ENCODE measurements at regions not wholly inside any gene's neighbourhood (a gene's known extent, or its start where the extent isn't known, plus 50 kb on each side); places are given as distances from the start of the nearest gene placed in this dataset.
"Not testable (repeated sequence)": the region's sequence is repeated elsewhere in the genome, so short reads cannot be mapped to it uniquely, and the experiment has no call there.

DNA sequence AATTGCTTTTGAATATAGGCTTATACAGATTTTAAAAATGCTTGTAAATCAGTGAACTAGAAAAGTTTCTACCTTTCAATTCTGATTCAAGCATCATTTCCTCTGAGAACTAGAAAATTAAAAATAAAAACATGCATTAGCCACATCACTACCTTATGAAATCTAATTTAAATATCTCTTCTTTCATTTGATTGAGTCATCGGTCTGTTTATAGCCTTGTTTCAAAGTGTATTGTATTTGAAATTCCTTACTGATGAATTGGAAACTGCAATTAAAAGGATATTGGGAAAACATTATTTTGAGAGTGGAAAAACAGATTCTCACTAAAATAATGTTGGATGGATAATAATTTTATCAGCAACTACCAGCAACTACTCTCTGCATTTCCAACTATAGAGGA, 717.7 kb upstream of the FAM98A start:
- DNase-seq (ENCODE audit: low read depth, low spot score), result no peak

- DNase-seq (ENCODE audit: low read depth, low spot score), result no peak
Measured at GRCh38 chr2:34311816-34312215, 712.7 kb upstream of the FAM98A start.

DNA sequence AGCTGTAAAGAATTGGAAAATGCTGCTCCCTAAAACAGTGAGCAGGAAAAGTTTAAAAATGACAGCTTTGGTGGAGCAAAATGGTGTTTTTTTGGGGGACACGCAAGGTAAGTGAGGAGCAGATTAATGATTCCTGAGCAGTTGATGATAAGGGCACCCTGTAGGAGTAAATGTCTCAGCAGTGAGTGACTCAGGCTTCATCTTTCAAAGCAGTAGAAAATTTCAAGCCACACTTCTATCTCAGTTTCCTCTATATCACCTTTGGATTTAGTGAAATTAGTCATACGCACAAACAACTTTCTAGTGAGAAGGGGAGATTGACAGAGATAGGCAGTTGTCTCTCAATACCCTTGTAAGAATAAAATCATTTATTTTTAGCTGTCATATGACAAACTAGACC, 709.0 kb upstream of the FAM98A start:
- DNase-seq (ENCODE audit: low read depth, low spot score), result no peak

DNA sequence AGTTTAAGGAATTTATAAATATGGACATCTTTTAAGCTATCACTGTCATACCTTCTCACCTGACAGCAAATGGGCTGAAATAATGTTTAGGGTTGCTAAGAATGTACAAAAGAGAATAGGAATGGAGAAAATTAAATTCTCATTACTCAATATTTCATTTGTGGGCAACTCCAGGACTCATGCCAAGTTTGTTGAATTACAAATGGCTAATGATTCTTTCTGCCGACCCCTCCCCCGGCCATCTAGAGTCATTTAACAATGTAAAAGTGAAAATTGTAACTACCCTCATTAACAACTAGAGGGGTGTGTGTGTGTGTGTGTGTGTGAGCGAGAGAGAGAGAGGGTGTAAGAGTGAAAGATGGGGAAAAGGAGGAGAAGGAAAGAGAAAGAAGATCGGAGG, 708.5 kb upstream of the FAM98A start:
- DNase-seq (ENCODE audit: low read depth, low spot score), result no peak

GRCh38 chr2:34306745-34307144, 707.6 kb upstream of the FAM98A start:
- no peak for DNase-seq (ENCODE audit: low read depth, low spot score)

DNA sequence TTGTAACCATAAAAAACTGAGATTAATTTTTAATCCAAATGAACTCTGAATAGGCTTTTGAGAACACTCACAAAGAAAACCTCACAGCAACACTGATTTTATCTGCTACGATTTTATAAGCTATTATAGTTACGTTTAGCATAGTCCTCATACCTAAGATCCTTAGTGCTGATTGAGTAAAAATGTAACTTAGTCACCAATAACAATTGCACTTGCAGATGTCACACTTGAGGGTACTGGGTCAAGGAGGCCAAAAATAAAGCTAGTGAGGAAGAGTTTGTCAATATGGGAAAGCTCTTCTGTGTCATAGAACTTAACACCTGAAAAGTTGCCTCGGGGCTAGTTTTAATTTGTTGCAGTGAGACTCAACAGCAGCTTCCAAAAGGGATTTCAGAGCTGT, 706.5 kb upstream of the FAM98A start:
- no peak for DNase-seq (ENCODE audit: low read depth, low spot score)

DNA sequence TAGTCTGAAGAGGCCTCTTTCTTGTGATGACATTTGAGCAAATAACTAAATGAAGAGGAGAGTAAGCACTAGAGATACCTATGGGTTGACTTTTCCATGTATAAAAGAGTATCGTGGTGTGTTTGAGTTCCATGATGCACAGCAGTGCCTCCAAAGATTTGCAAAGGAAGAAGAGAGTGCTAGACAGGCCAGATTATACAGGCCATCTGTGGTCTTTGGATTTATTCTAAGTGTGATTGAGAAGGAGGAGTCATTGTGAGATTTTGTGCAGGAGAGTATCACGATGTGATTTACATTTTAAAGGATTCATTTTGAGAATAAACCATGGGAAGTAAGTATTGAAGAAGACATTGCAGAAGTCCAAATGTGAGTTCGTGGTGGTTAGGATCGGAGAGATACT, 695.9 kb upstream of the FAM98A start:
- no peak for DNase-seq (ENCODE audit: low read depth, low spot score)

DNA sequence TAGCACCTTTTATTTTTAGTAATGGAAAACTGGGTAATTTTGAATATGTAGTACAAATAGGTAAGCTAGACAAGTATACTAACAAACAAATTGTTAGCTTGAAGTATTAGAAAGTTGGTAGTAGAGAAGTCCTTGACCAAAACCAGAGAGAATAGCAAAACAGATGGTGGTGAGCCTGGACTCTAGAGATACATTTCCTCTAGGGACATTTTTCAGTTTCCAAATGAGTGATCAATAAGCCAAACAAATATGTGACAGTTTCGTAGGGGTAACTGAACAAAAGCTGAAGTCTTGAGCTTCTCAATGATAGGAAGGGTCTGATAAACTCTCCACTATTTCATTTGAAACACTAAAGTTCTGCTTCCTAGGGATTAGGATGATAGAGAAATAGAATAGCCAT, 692.0 kb upstream of the FAM98A start:
- DNase-seq (ENCODE audit: low read depth, low spot score), result no peak

DNA sequence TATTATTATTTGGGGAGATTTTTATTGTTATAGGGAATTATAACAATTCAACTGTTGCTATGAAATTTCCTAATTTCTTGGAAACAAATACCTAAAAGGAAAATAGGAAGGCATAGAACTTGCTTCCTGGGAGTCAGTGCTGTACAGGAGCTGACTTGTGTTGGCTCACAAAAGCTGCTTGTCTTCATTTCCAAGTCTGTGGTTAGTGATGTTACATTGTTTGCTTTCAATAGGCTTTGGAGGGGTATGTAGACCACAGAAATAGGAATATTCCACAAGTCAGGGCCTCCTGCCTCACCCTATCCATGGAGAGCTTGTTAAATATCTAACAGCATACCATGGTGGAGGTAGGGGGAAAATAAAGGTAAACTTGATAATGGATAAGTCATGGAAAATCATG, 688.9 kb upstream of the FAM98A start:
- no peak for DNase-seq (ENCODE audit: low read depth, low spot score)

DNA sequence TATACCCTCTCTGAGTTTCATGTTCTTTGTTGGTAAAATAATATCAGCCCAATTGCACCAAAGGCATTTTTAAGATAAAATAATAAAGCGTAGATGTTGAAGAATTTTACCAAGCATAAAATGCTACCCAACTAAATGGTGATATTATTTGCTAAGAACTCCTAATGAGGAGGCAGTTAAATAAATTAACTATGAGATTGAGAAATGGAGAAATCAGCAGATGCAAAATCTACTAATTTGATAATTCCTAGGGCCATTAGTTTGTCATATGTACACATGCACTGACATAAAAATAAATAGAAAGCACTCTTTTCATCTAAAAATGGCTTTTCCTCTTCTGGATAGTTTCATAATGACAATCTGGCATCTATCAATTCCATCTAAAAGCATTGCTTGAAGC, 681.5 kb upstream of the FAM98A start:
- no peak for DNase-seq (ENCODE audit: low read depth, low spot score)

DNA sequence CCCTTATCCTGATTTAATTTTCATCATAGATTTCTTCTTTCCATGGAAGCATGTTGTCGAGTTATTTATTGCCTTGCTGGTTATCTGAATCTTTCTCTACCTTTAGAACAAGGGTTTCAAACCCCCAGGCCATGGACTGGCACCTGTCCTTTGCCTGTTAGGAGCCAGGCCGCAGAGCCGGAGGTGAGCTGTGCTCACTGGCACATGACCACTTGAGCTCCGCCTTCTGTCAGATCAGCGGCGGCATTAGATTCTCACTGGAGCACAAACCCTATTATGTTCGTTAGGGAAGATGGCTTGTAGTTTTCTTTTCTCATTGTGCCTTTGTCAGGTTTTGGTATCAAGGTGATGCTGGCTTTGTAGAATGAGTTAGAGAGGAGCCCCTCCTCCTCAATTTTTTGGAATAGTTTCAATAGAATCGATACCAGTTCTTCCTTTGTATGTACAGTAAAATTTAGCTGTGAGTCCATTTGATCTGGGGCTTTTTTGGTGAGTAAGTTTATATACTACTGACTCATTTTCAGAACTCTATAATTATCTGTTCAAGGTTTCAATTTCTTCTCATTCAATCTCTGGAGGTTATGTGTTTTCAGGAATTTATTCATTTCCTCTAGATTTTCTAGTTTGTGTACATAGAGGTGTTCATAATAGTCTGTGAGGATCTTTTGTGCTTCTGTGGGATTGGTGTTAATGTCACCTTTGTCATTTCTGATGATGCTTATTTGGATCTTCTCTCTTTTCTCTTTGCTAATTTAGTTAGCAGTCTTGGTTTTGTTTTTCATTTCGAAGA, 668.0 kb upstream of the FAM98A start:
- no peak for DNase-seq (ENCODE audit: low read depth, low spot score)

DNA sequence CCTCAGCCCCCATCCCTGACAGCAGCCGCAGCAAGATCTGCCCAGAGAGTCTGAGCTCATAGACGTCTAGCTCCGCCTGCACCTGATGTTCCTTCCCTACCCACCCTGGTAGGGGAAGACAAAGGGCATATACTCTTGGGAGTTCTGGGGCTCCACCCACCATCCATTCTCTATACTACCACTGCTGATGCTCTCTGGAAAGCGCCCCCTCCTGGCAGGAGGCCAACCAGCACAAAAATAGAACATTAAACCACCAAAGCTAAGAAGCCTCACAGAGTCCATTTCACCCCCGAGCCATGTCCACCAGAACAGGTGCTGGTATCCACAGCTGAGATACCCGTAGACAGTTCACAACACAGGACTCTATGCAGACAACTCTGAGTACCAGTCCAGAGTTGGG, 662.6 kb upstream of the FAM98A start:
- DNase-seq (ENCODE audit: low read depth, low spot score), result no peak

GRCh38 chr2:34254272-34254878, 655.3 kb upstream of the FAM98A start:
- no peak for DNase-seq (ENCODE audit: low read depth, low spot score)

GRCh38 chr2:34252111-34252510, 653.0 kb upstream of the FAM98A start:
- no peak for DNase-seq (ENCODE audit: low read depth, low spot score)

DNA sequence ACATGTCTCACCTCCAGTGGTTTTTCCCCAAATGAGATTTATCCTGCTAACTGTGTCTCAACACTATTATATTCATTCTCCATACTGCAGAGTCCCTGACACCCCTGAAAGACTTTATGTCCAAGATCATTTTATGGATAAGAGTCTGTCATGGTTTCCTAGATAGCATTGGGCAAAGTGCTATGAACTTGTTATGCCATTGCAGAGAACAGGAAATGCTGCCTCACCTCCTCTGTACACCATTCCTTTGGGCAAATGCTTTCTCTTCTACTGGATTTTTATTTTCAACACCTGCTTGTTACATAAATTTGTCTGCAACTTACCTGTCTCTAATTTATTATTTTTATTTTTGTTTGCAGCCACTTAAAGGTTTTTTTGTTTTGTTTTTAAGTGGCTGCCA, 652.5 kb upstream of the FAM98A start:
- no peak for DNase-seq (ENCODE audit: low read depth, low spot score)

DNA sequence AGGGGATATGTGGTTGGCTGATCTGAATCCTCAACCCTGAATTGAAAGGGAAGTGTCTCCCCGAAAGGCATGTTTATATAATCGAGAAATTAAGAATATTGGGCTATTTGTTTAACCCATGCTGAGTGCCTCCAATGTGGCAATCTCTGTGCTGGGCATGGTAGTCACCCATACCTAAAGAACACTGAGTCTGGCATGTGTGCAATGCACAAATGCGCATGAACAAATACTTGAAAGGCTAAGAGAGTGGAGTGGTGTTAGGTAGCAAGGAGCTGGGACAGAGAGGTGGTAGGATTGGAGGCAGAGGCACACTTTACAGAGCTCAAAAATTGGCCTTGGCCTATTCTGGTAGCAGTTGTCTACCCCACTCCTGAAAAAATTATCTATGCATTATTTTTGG, 645.1 kb upstream of the FAM98A start:
- no peak for DNase-seq (ENCODE audit: low read depth, low spot score)

DNA sequence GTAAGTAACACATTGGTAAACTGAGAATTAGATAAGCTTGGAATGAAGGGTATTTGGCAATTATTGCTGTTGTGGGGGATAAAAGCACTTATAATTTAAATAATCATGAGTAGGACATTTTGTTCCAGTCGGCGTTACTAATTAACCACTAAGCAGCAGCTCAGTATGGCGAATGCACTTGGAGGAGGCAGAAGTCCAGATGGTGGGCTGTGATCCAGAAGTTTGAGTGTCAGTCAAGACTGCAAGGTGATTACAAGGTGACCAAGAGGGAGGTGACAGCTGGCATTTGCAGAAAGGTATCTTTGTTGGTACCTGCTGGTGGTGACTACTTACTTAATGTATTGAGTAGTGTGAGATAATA, 643.6 kb upstream of the FAM98A start:
- DNase-seq (ENCODE audit: low read depth, low spot score), result no peak

GRCh38 chr2:34241905-34242762, 643.0 kb upstream of the FAM98A start:
- DNase-seq (ENCODE audit: low read depth, low spot score), result no peak

- DNase-seq (ENCODE audit: low read depth, low spot score), result no peak
Measured at GRCh38 chr2:34239511-34239910, 640.4 kb upstream of the FAM98A start.

GRCh38 chr2:34234823-34235222, 635.7 kb upstream of the FAM98A start:
- DNase-seq (ENCODE audit: low read depth, low spot score), result no peak

GRCh38 chr2:34229998-34230397, 630.9 kb upstream of the FAM98A start:
- DNase-seq (ENCODE audit: low read depth, low spot score), result no peak

DNA sequence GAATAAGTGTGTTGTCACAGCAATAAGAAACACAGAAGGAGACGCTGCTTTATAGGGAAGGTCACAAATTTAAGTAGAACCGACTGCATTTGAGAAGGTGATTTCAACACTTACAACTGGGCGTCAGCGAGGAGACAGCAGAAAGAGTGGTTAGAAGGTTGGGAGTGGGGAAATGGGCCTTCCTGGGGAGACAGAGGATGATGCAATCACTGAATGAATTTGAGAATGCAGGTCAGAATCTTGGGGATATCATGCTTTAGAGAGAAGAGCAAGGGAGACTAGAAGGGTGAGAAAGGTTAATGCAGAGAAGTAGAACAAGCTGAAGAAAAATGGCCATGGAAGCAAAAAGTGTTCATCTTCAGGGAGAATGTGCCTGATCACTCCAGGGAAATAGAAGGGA, 616.1 kb upstream of the FAM98A start:
- DNase-seq (ENCODE audit: low read depth, low spot score), result no peak

DNA sequence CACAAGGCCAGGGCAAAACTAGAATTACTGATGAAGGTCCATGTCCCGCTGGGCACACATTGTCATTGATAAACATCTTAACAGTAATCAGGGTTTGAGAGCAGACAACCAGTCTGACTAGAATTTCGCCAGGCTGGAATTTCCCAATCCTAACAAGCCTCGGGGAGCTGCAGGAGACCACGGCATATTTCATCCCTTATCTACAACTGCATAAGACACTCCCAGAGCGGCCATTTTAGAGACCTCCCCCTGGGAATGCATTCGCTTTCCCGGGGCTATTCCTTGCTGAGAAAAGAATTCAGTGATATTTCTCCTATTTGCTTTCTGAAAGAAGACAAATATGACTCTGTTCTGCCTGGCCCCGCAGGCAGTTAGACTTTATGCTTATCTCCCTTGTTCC, 611.3 kb upstream of the FAM98A start:
- not testable (repeated sequence) for DNase-seq (ENCODE audit: low read depth, low spot score)

All from smooth muscle cell of the brain vasculature (primary cell).